ENCODE measurements at regions not wholly inside any gene's neighbourhood (a gene's known extent, or its start where the extent isn't known, plus 50 kb on each side); places are given as distances from the start of the nearest gene placed in this dataset.

- TF ChIP-seq POLR2AphosphoS5 (IDR thresholded peaks at IDR 0.05; ENCODE audit: insufficient read depth, low read depth, low read length) (peak; percentile 36), POLR2A (IDR thresholded peaks at IDR 0.05; ENCODE audit: low read depth, low read length) (no peak), FOS (IDR thresholded peaks at IDR 0.05; ENCODE audit: borderline replicate concordance, insufficient read depth, low read length) (peak; percentile 86), EZH2 (IDR thresholded peaks at IDR 0.05; ENCODE audit: borderline replicate concordance, low read depth, low read length, severe bottlenecking) (no peak), MAX (IDR thresholded peaks at IDR 0.05; ENCODE audit: insufficient read depth, insufficient read length) (no peak), JUN (IDR thresholded peaks at IDR 0.05; ENCODE audit: borderline replicate concordance, insufficient read depth, insufficient read length, low read depth) (peak; percentile 67)
- TF ChIP-seq, protein P1, sequence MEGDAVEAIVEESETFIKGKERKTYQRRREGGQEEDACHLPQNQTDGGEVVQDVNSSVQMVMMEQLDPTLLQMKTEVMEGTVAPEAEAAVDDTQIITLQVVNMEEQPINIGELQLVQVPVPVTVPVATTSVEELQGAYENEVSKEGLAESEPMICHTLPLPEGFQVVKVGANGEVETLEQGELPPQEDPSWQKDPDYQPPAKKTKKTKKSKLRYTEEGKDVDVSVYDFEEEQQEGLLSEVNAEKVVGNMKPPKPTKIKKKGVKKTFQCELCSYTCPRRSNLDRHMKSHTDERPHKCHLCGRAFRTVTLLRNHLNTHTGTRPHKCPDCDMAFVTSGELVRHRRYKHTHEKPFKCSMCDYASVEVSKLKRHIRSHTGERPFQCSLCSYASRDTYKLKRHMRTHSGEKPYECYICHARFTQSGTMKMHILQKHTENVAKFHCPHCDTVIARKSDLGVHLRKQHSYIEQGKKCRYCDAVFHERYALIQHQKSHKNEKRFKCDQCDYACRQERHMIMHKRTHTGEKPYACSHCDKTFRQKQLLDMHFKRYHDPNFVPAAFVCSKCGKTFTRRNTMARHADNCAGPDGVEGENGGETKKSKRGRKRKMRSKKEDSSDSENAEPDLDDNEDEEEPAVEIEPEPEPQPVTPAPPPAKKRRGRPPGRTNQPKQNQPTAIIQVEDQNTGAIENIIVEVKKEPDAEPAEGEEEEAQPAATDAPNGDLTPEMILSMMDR (IDR thresholded peaks at IDR 0.05; ENCODE audit: extremely low read depth in 1 of 2, insufficient read depth in 1 of 2, low read depth in 1 of 2, low read length in 2 of 2): no peak
Observed at GRCh38 chr10:29862923-29863614, 196.3 kb downstream of the JCAD start.

Measured in endothelial cell of umbilical vein (primary cell).